Mesenchymal stem cell (in vitro differentiated cells and primary cell): ENCODE measurements at regions not wholly inside any gene's neighbourhood (a gene's known extent, or its start where the extent isn't known, plus 50 kb on each side); places are given as distances from the start of the nearest gene placed in this dataset.

Experiments used
- DNase-seq: peaks from one replicate; pipeline ENCODE4 v3.0.0-alpha.2; 2013
- H2AFZ ChIP-seq: one replicate; pipeline ENCODE4 v1.6.1; 2013; ENCODE audit warnings: low read depth, mild to moderate bottlenecking, control low read depth, inconsistent platforms, low read length, moderate library complexity
- H2AK5ac ChIP-seq: 2 replicates; pipeline ENCODE4 v1.6.1; 2013; ENCODE audit warnings: low read length, moderate library complexity, mild to moderate bottlenecking, inconsistent platforms; ENCODE audit not compliant: severe bottlenecking
- H2BK120ac ChIP-seq: one replicate; pipeline ENCODE4 v1.6.1; 2013; ENCODE audit warnings: low read depth, mild to moderate bottlenecking, inconsistent platforms, low read length, moderate library complexity
- H2BK12ac ChIP-seq, 2 experiments: one replicate each; pipeline ENCODE4 v1.6.1; 2013; ENCODE audit warnings: inconsistent platforms in 2 of 2, low read length in 2 of 2, mild to moderate bottlenecking in 2 of 2, moderate library complexity in 2 of 2, control low read depth in 1 of 2
- H2BK15ac ChIP-seq: one replicate; pipeline ENCODE4 v1.6.1; 2013; ENCODE audit warnings: mild to moderate bottlenecking, low read depth, inconsistent platforms; ENCODE audit not compliant: poor library complexity, severe bottlenecking
- H2BK5ac ChIP-seq: 2 replicates; pipeline ENCODE4 v1.6.1; 2013; ENCODE audit warnings: low read depth, mild to moderate bottlenecking, low read length, control low read depth, inconsistent platforms; ENCODE audit not compliant: poor library complexity, severe bottlenecking
- H3K14ac ChIP-seq, 2 experiments: one replicate each; pipeline ENCODE4 v1.6.1; 2013; ENCODE audit warnings: inconsistent platforms in 2 of 2, low read length in 2 of 2, control low read depth in 1 of 2, mild to moderate bottlenecking in 1 of 2, moderate library complexity in 1 of 2
- H3K18ac ChIP-seq, 2 experiments: one replicate each; pipeline ENCODE4 v1.6.1; 2013; ENCODE audit warnings: inconsistent platforms in 2 of 2, low read length in 2 of 2, control low read depth in 1 of 2, low read depth in 1 of 2, mild to moderate bottlenecking in 1 of 2
- H3K23ac ChIP-seq, 2 experiments: one replicate each; pipeline ENCODE4 v1.6.1; 2013; ENCODE audit warnings: inconsistent platforms in 2 of 2, low read length in 2 of 2, mild to moderate bottlenecking in 2 of 2, moderate library complexity in 2 of 2, control low read depth in 1 of 2
- H3K27ac ChIP-seq: 2 replicates; pipeline ENCODE4 v1.5.1; 2013; ENCODE audit warnings: mild to moderate bottlenecking, moderate library complexity, low read length, control low read depth, inconsistent platforms; ENCODE audit not compliant: poor library complexity, severe bottlenecking
- H3K27me3 ChIP-seq, 2 experiments: 2 replicates each; pipeline versions ENCODE4 v1.6.1 to v1.7.0; 2013; ENCODE audit warnings: low read length in 2 of 2, mild to moderate bottlenecking in 2 of 2, moderate library complexity in 2 of 2, control low read depth in 1 of 2, inconsistent platforms in 1 of 2; ENCODE audit not compliant: control insufficient read depth in 1 of 2, insufficient read depth in 1 of 2
- H3K36me3 ChIP-seq, 2 experiments: 2 replicates each; pipeline versions ENCODE4 v1.6.1 to v1.7.0; 2013; ENCODE audit warnings: low read length in 2 of 2, control low read depth in 1 of 2, inconsistent platforms in 1 of 2, low read depth in 1 of 2, mild to moderate bottlenecking in 1 of 2; ENCODE audit not compliant: insufficient read depth in 2 of 2, control insufficient read depth in 1 of 2
- H3K4ac ChIP-seq, 2 experiments: one replicate each; pipeline ENCODE4 v1.6.1; 2013; ENCODE audit warnings: inconsistent platforms in 2 of 2, low read length in 2 of 2, mild to moderate bottlenecking in 2 of 2, moderate library complexity in 2 of 2, control low read depth in 1 of 2, low read depth in 1 of 2
- H3K4me1 ChIP-seq: 2 replicates; pipeline ENCODE4 v1.6.1; 2013; ENCODE audit warnings: low read depth, low read length, control low read depth; ENCODE audit not compliant: control insufficient read depth, insufficient read depth
- H3K4me2 ChIP-seq: 2 replicates; pipeline ENCODE4 v1.6.1; 2013; ENCODE audit warnings: low read length, mild to moderate bottlenecking, inconsistent platforms; ENCODE audit not compliant: poor library complexity, severe bottlenecking
- H3K4me3 ChIP-seq, 2 experiments: 2 replicates each; pipeline versions ENCODE4 v1.5.1 to v1.7.0; 2013; ENCODE audit warnings: low read length in 2 of 2, mild to moderate bottlenecking in 2 of 2, control low read depth in 1 of 2, low read depth in 1 of 2; ENCODE audit not compliant: insufficient read depth in 1 of 2
- H3K79me1 ChIP-seq: replicated peaks from 2 replicates; pipeline ENCODE4 v1.6.1; 2013; ENCODE audit warnings: mild to moderate bottlenecking, control low read depth, low read length, inconsistent platforms; ENCODE audit not compliant: poor library complexity, severe bottlenecking
- H3K9ac ChIP-seq: 2 replicates; pipeline ENCODE4 v1.7.0; 2013; ENCODE audit warnings: mild to moderate bottlenecking, low read length, moderate library complexity
- H3K9me3 ChIP-seq: 2 replicates; pipeline ENCODE4 v1.7.0; 2013; ENCODE audit warnings: mild to moderate bottlenecking, low read length; ENCODE audit not compliant: control insufficient read depth
- H4K8ac ChIP-seq: one replicate; pipeline ENCODE4 v1.6.1; 2013; ENCODE audit warnings: inconsistent platforms, mild to moderate bottlenecking, low read length, moderate library complexity
- H4K91ac ChIP-seq: one replicate; pipeline ENCODE4 v1.6.1; 2013; ENCODE audit warnings: mild to moderate bottlenecking, low read length, inconsistent platforms
- WGBS: methylation state at CpG from one replicate; pipeline ENCODE4 v1.1.7; 2013; ENCODE audit warnings: mixed read lengths; 5-methylcytosine and 5-hydroxymethylcytosine counted together

- WGBS: 83% methylated on average over 9 of the region's 13 CpGs
- Histone ChIP-seq H3K79me1 (no peaks in the 10 kb centered on the region), H2AFZ (no peak overlapping the region), H3K27ac (no peak overlapping the region), H3K23ac (no peak overlapping the region), H2BK5ac (no peak overlapping the region), H2BK120ac (no peak overlapping the region), H3K36me3 (no peaks in the 10 kb centered on the region), H3K4ac (no peak overlapping the region), H3K9me3 (peaks cover 6% of the 10 kb centered on the region), H2AK5ac (no peak overlapping the region), H3K9ac (no peak overlapping the region), H3K14ac (no peak overlapping the region), H2BK12ac (no peak overlapping the region), H4K91ac (no peak overlapping the region), H3K4me2 (no peak overlapping the region), H3K4me3 (no peak overlapping the region), H3K4me1 (no peaks in the 10 kb centered on the region), H3K18ac (no peak overlapping the region), H4K8ac (no peak overlapping the region), H3K27me3 (no peaks in the 10 kb centered on the region), H2BK15ac (no peak overlapping the region)
- DNase-seq: no peak
Observed at GRCh38 chr20:52824494-52825216, 147.5 kb upstream of the TSHZ2 start.

GRCh38 chr20:52823303-52823702, 148.9 kb upstream of the TSHZ2 start:
- Histone ChIP-seq H3K9me3 (peaks cover 6% of the 10 kb centered on the region), H3K27me3 (no peaks in the 10 kb centered on the region), H2BK12ac (no peak overlapping the region), H3K4ac (no peak overlapping the region), H3K4me3 (no peak overlapping the region), H3K14ac (no peak overlapping the region), H2BK5ac (no peak overlapping the region), H3K79me1 (no peaks in the 10 kb centered on the region), H4K8ac (no peak overlapping the region), H2BK120ac (no peak overlapping the region), H3K27ac (no peak overlapping the region), H3K4me2 (no peak overlapping the region), H2BK15ac (no peak overlapping the region), H3K18ac (no peak overlapping the region), H4K91ac (no peak overlapping the region), H3K9ac (no peak overlapping the region), H2AK5ac (no peak overlapping the region), H3K23ac (no peak overlapping the region), H2AFZ (no peak overlapping the region), H3K36me3 (no peaks in the 10 kb centered on the region), H3K4me1 (no peaks in the 10 kb centered on the region)
- 100% methylated on average over 1 of the region's 2 CpGs for WGBS
- DNase-seq: no peak

- no peak overlapping the region for H3K4me2 ChIP-seq
- no peak for DNase-seq
- H2AFZ ChIP-seq: no peak overlapping the region
- H3K9ac ChIP-seq: no peak overlapping the region
- no peak overlapping the region for H2BK5ac ChIP-seq
- H2BK15ac ChIP-seq: no peak overlapping the region
- no peak overlapping the region for H2BK12ac ChIP-seq
- no peak overlapping the region for H3K18ac ChIP-seq
- H4K91ac ChIP-seq: no peak overlapping the region
- no peak overlapping the region for H3K14ac ChIP-seq
- H3K36me3 ChIP-seq: no peaks in the 10 kb centered on the region
- no peak overlapping the region for H2AK5ac ChIP-seq
- no peak overlapping the region for H3K27ac ChIP-seq
- no peak overlapping the region for H4K8ac ChIP-seq
- 91% methylated on average over 9 of the region's 9 CpGs for WGBS
- H3K23ac ChIP-seq: no peak overlapping the region
- H3K4me1 ChIP-seq: no peaks in the 10 kb centered on the region
- H3K79me1 ChIP-seq: no peaks in the 10 kb centered on the region
- H3K4me3 ChIP-seq: no peak overlapping the region
- no peaks in the 10 kb centered on the region for H3K9me3 ChIP-seq
- H2BK120ac ChIP-seq: no peak overlapping the region
- H3K27me3 ChIP-seq: no peaks in the 10 kb centered on the region
- H3K4ac ChIP-seq: no peak overlapping the region
Observed at GRCh38 chr20:52820641-52821292, 151.4 kb upstream of the TSHZ2 start.

GRCh38 chr20:52818491-52818890, 153.7 kb upstream of the TSHZ2 start:
- Histone ChIP-seq H3K4me1 (no peaks in the 10 kb centered on the region), H2AFZ (no peak overlapping the region), H4K8ac (no peak overlapping the region), H3K27me3 (no peaks in the 10 kb centered on the region), H3K36me3 (no peaks in the 10 kb centered on the region), H2AK5ac (no peak overlapping the region), H3K27ac (no peak overlapping the region), H2BK5ac (no peak overlapping the region), H3K4me2 (no peak overlapping the region), H2BK120ac (no peak overlapping the region), H3K9ac (no peak overlapping the region), H3K9me3 (no peaks in the 10 kb centered on the region), H3K23ac (no peak overlapping the region), H3K18ac (no peak overlapping the region), H4K91ac (no peak overlapping the region), H3K79me1 (no peaks in the 10 kb centered on the region), H2BK15ac (no peak overlapping the region), H3K14ac (no peak overlapping the region), H3K4me3 (no peak overlapping the region), H3K4ac (no peak overlapping the region), H2BK12ac (no peak overlapping the region)
- 95% methylated on average over 5 of the region's 5 CpGs for WGBS
- no peak for DNase-seq
